PFSK-1 (cell line): ENCODE measurements at regions not wholly inside any gene's neighbourhood (a gene's known extent, or its start where the extent isn't known, plus 50 kb on each side); places are given as distances from the start of the nearest gene placed in this dataset.

Experiments
- FOXP2 ChIP-seq: optimal IDR thresholded peaks from 2 replicates; pipeline ENCODE3; 2011; ENCODE audit warnings: borderline replicate concordance, control low read depth, inconsistent platforms; ENCODE audit not compliant: insufficient read depth; ENCODE audit errors: extremely low read length, extremely low read depth
- POLR2AphosphoS5 ChIP-seq: IDR thresholded peaks from 2 replicates; pipeline ENCODE4 v1.6.1; 2012; ENCODE audit warnings: low read depth, mild to moderate bottlenecking, control low read depth, low read length, moderate library complexity
- REST ChIP-seq, 2 experiments: IDR thresholded peaks; 2 replicates each; pipeline versions ENCODE4 v1.6.1 to v1.8.0; 2011 to 2012; ENCODE audit warnings: low read depth in 2 of 2, low read length in 2 of 2, control low read depth in 1 of 2, inconsistent platforms in 1 of 2, mild to moderate bottlenecking in 1 of 2, moderate library complexity in 1 of 2; ENCODE audit not compliant: insufficient read depth in 1 of 2
- SIN3A ChIP-seq: IDR thresholded peaks from 2 replicates; pipeline ENCODE4 v1.6.1; 2012; ENCODE audit warnings: mild to moderate bottlenecking, low read length, moderate library complexity, borderline replicate concordance; ENCODE audit not compliant: insufficient read depth
- TAF1 ChIP-seq: IDR thresholded peaks from 2 replicates; pipeline ENCODE4 v1.6.1; 2012; ENCODE audit warnings: low read length, control low read depth, borderline replicate concordance; ENCODE audit not compliant: insufficient read depth

- TF ChIP-seq REST (IDR thresholded peaks at IDR 0.05; ENCODE audit: insufficient read depth in 1 of 2, low read depth in 2 of 2, low read length in 2 of 2) (no peak), TAF1 (no peak), FOXP2 (no peak), SIN3A (no peak), POLR2AphosphoS5 (no peak)
Measured at GRCh38 chr4:136922066-136922465, 610.2 kb downstream of the PCDH18 start.

- TF ChIP-seq FOXP2 (no peak), POLR2AphosphoS5 (no peak), REST (IDR thresholded peaks at IDR 0.05; ENCODE audit: insufficient read depth in 1 of 2, low read depth in 2 of 2, low read length in 2 of 2) (no peak), TAF1 (no peak), SIN3A (no peak)
Measured at GRCh38 chr4:136920092-136920881, 612.0 kb downstream of the PCDH18 start.

GRCh38 chr4:136918772-136919171 lies 613.5 kb downstream of the PCDH18 start:
- no peak for TF ChIP-seq FOXP2
- TF ChIP-seq REST (IDR thresholded peaks at IDR 0.05; ENCODE audit: insufficient read depth in 1 of 2, low read depth in 2 of 2, low read length in 2 of 2): no peak
- TF ChIP-seq SIN3A: no peak
- no peak for TF ChIP-seq TAF1
- no peak for TF ChIP-seq POLR2AphosphoS5

- TF ChIP-seq FOXP2: no peak
- TF ChIP-seq POLR2AphosphoS5: no peak
- no peak for TF ChIP-seq REST (IDR thresholded peaks at IDR 0.05; ENCODE audit: insufficient read depth in 1 of 2, low read depth in 2 of 2, low read length in 2 of 2)
- no peak for TF ChIP-seq SIN3A
- TF ChIP-seq TAF1: no peak
Measured at GRCh38 chr4:136917312-136918110, 614.8 kb downstream of the PCDH18 start.
